Stomach (tissue), 8 donors: ENCODE measurements at regions not wholly inside any gene's neighbourhood (a gene's known extent, or its start where the extent isn't known, plus 50 kb on each side); places are given as distances from the start of the nearest gene placed in this dataset.

ENCODE experiments used
- DNase-seq, 2 donors: peaks; one replicate each; pipeline versions ENCODE4 v3.0.0 to v3.0.0-alpha.2; 2013 to 2019
- H3K27ac ChIP-seq, 5 donors: fragments of 200-600 bp in 4 of 5; sonication (generic) in 4 of 5; one replicate each; pipeline ENCODE4 v1.5.1; 2013 to 2019; ENCODE audit warnings: mild to moderate bottlenecking in 1 of 5, moderate library complexity in 1 of 5
- H3K27me3 ChIP-seq, 3 donors: fragments of 200-600 bp; sonication (generic); one replicate each; pipeline ENCODE4 v1.5.1; 2017 to 2019; ENCODE audit warnings: mixed run types in 1 of 3
- H3K36me3 ChIP-seq, 4 donors: fragments of 200-600 bp; sonication (generic); 1 replicate in 3 of 4; 2 replicates in 1 of 4; pipeline ENCODE4 v1.5.1; 2016 to 2019
- H3K4me1 ChIP-seq, 4 donors: fragments of 200-600 bp; sonication (generic); one replicate each; pipeline ENCODE4 v1.5.1; 2016 to 2019
- H3K4me3 ChIP-seq, 4 donors: fragments of 200-600 bp; sonication (generic) in 3 of 4; one replicate each; pipeline ENCODE4 v1.5.1; 2016 to 2019; ENCODE audit warnings: mild to moderate bottlenecking in 1 of 4
- H3K9me3 ChIP-seq, 4 donors: fragments of 200-600 bp; sonication (generic); one replicate each; pipeline ENCODE4 v1.5.1; 2016 to 2019
- CTCF ChIP-seq, 7 experiments: fragments of 450-650 bp in 4 of 7; fragments of 200-600 bp in 3 of 7; sonication (generic) in 3 of 7; IDR thresholded peaks; one replicate each; pipeline ENCODE4 v1.5.1; 2016 to 2019; ENCODE audit warnings: antibody characterized with exemption in 7 of 7, control low read depth in 2 of 7, mild to moderate bottlenecking in 1 of 7
- EP300 ChIP-seq: sonication (generic); formaldehyde crosslinking; IDR thresholded peaks from one replicate; pipeline ENCODE4 v1.6.1; 2017; ENCODE audit warnings: antibody characterized with exemption
- POLR2A ChIP-seq, 4 donors: fragments of 450-650 bp; IDR thresholded peaks; one replicate each; pipeline ENCODE4 v1.6.1; 2016; ENCODE audit warnings: antibody characterized with exemption in 4 of 4, control low read depth in 2 of 4, mild to moderate bottlenecking in 1 of 4, moderate library complexity in 1 of 4
- POLR2AphosphoS5 ChIP-seq, 3 donors: sonication (generic); formaldehyde crosslinking; IDR thresholded peaks; one replicate each; pipeline ENCODE4 v1.6.1; 2016; ENCODE audit warnings: antibody characterized with exemption in 3 of 3
- WGBS, 5 donors: extraction: QIAGEN DNeasy Blood & Tissue Kit in 3 of 5; methylation state at CpG; one replicate each; pipeline versions ENCODE4 v1.1.5 to v1.1.7; 2013 to 2018; 5-methylcytosine and 5-hydroxymethylcytosine counted together
- intact Hi-C: fragments of 100-400 bp; cut with DNase I; formaldehyde crosslinking; loops from one replicate; pipeline ENCODE4 v1.15.1; 2023; ENCODE audit warnings: low total_unique reads
- donor health status: healthy with polysubstance abuse.
- donor health status: Bipolar disorder and iron deficiency.
- donor health status: healthy.

GRCh38 chr18:41320100-41320499 is 634.9 kb upstream of the PIK3C3 start:
- H3K4me3 ChIP-seq = no peak overlapping the region
- peaks cover 0 to 8% (median 0%) of the 10 kb centered on the region in 4 donors for H3K4me1 ChIP-seq
- peak in 1 of 2 donors; percentile 38 for DNase-seq
- no peaks in the 10 kb centered on the region for H3K36me3 ChIP-seq
- TF ChIP-seq EP300 = no peak
- no peak for TF ChIP-seq POLR2A (IDR thresholded peaks at IDR 0.05)
- no peak for TF ChIP-seq POLR2AphosphoS5 (IDR thresholded peaks at IDR 0.05)
- no peak for TF ChIP-seq CTCF (IDR thresholded peaks at IDR 0.05)
- 33 to 73% (median 43%) methylated on average over 2 of the region's 2 CpGs for WGBS, 5 donors
- intact Hi-C loops = no loop called here
- no peaks in the 10 kb centered on the region for H3K27me3 ChIP-seq
- H3K27ac ChIP-seq = no peak overlapping the region
- peaks cover 0 to 8% (median 2%) of the 10 kb centered on the region in 4 donors for H3K9me3 ChIP-seq

GRCh38 chr18:41315134-41315533 is 639.9 kb upstream of the PIK3C3 start:
- no peak overlapping the region for H3K27ac ChIP-seq
- intact Hi-C loops = no loop called here
- H3K27me3 ChIP-seq = no peaks in the 10 kb centered on the region
- no peak overlapping the region for H3K4me3 ChIP-seq
- WGBS, 5 donors = 81 to 88% (median 85%) methylated on average over 3 of the region's 3 CpGs
- no peaks in the 10 kb centered on the region for H3K36me3 ChIP-seq
- DNase-seq = no peak
- no peaks in the 10 kb centered on the region for H3K4me1 ChIP-seq
- H3K9me3 ChIP-seq = peaks cover 0 to 8% (median 2%) of the 10 kb centered on the region in 4 donors
- TF ChIP-seq EP300 (no peak), POLR2AphosphoS5 (IDR thresholded peaks at IDR 0.05) (no peak), CTCF (IDR thresholded peaks at IDR 0.05) (no peak), POLR2A (IDR thresholded peaks at IDR 0.05) (no peak)

DNA sequence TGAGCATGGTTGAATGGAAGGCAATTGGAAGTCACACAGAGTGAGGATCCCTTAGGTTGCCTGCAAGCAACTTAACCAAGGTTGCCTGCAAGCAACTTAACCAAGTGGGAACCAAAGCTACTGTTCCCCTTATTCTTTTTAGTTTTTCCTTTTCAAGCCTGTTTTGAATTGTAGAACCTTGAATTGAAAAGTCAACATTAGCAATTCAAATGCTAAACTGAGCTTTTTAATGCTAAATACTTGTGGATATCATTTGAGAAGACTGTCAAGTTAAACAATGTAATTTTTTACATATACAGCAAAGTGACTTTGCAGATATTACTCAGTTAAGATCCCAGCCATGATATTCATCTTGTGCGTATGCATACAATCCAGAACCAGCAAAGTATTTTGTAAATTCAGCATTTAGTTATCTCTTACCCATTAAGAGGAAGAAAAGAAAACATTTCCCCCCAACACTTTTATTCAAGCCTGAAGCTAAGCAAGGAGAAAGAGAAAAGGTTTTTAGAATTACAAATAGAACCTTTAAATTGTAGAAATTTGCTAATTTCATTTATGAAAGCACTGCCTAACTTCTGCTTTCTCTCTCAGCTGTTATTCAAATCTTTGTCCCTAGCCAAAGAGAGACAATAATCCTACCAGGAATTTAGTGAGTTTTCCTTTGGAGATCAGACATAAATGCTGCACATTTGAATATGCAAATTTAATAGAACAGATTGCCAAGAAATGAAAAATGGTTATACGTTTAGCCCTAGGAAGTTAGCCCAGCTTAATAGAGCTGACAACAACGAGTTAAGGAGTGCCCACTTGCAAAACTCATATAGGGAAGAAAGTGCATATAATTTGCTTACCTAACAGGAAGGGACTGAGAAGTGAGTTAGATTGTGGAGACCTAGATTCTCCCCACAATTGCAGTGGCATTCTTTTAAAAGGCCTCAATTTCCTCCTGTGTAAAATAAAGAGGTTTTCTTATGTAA is 643.2 kb upstream of the PIK3C3 start:
- Histone ChIP-seq H3K27me3 (no peaks in the 10 kb centered on the region), H3K4me1 (no peaks in the 10 kb centered on the region), H3K9me3 (peaks cover 0 to 3% (median 1%) of the 10 kb centered on the region in 4 donors), H3K27ac (no peak overlapping the region), H3K4me3 (no peak overlapping the region), H3K36me3 (no peaks in the 10 kb centered on the region)
- WGBS, 5 donors = 61 to 77% (median 70%) methylated on average over 3 of the region's 3 CpGs
- intact Hi-C loops = no loop called here
- TF ChIP-seq EP300 = no peak
- no peak for TF ChIP-seq CTCF (IDR thresholded peaks at IDR 0.05)
- TF ChIP-seq POLR2AphosphoS5 (IDR thresholded peaks at IDR 0.05) = no peak
- TF ChIP-seq POLR2A (IDR thresholded peaks at IDR 0.05) = no peak
- DNase-seq = no peak

GRCh38 chr18:41297740-41298139 is 657.3 kb upstream of the PIK3C3 start:
- H3K36me3 ChIP-seq = no peaks in the 10 kb centered on the region
- H3K9me3 ChIP-seq = peaks cover 0 to 8% (median 3%) of the 10 kb centered on the region in 4 donors
- H3K27ac ChIP-seq = no peak overlapping the region
- no peak for DNase-seq
- no peak overlapping the region for H3K4me3 ChIP-seq
- intact Hi-C loops = no loop called here
- H3K27me3 ChIP-seq = no peaks in the 10 kb centered on the region
- no peak for TF ChIP-seq EP300
- no peak for TF ChIP-seq POLR2AphosphoS5 (IDR thresholded peaks at IDR 0.05)
- TF ChIP-seq CTCF (IDR thresholded peaks at IDR 0.05) = no peak
- no peak for TF ChIP-seq POLR2A (IDR thresholded peaks at IDR 0.05)
- WGBS, 5 donors = 86 to 96% (median 93%) methylated on average over 5 of the region's 5 CpGs
- H3K4me1 ChIP-seq = no peaks in the 10 kb centered on the region
